Mammary epithelial cell (primary cell): ENCODE measurements at regions not wholly inside any gene's neighbourhood (a gene's known extent, or its start where the extent isn't known, plus 50 kb on each side); places are given as distances from the start of the nearest gene placed in this dataset.

Experiments used
- CTCF ChIP-seq, 2 donors: IDR thresholded peaks in 1 of 2; conservative IDR thresholded peaks in 1 of 2; 2 replicates each; pipeline ENCODE4 v1.5.1; 2011 to 2012; ENCODE audit warnings: inconsistent platforms in 2 of 2, low read length in 2 of 2, mild to moderate bottlenecking in 2 of 2, control low read depth in 1 of 2, low read depth in 1 of 2; ENCODE audit not compliant: insufficient read depth in 1 of 2; ENCODE audit errors: extremely low read depth in 1 of 2
- EZH2 ChIP-seq: IDR thresholded peaks from 2 replicates; pipeline ENCODE4 v1.6.1; 2012; ENCODE audit warnings: low read length, inconsistent platforms, borderline replicate concordance

GRCh38 chr11:15848631-15849168, 507.6 kb downstream of the SOX6 start:
- TF ChIP-seq CTCF (conservative IDR thresholded peaks at IDR 0.05 in 1 of 2, IDR thresholded peaks at IDR 0.05 in 1 of 2; ENCODE audit: extremely low read depth in 1 of 2, insufficient read depth in 1 of 2, low read depth in 1 of 2, low read length in 2 of 2) (no peak), EZH2 (no peak)
